K562 (cell line): ENCODE measurements at regions not wholly inside any gene's neighbourhood (a gene's known extent, or its start where the extent isn't known, plus 50 kb on each side); places are given as distances from the start of the nearest gene placed in this dataset.
A peak's percentile ranks its signal among the peaks of the same experiment; 100 is the strongest.

Experiments used
- CHAMP1 ChIP-seq: fragments of 450-650 bp; IDR thresholded peaks from 2 replicates; pipeline ENCODE4 v1.6.1; 2016; ENCODE audit warnings: mild to moderate bottlenecking
- ELF4 ChIP-seq: fragments of 450-650 bp; formaldehyde crosslinking; IDR thresholded peaks from 2 replicates; pipeline ENCODE4 v1.4.0; 2022; ENCODE audit warnings: missing genetic modification characterization
- KLF6 ChIP-seq: fragments of 250-450 bp; sonication (Bioruptor Pico); IDR thresholded peaks from 2 replicates; pipeline ENCODE4 v1.4.0; 2020; ENCODE audit warnings: mild to moderate bottlenecking, moderate library complexity, borderline replicate concordance
- MNT ChIP-seq, 2 experiments: fragments of 450-650 bp; conservative IDR thresholded peaks; 2 replicates each; pipeline ENCODE4 v1.6.1; 2017; ENCODE audit warnings: mild to moderate bottlenecking in 2 of 2, moderate library complexity in 2 of 2
- NFATC3 ChIP-seq: fragments of 450-650 bp; IDR thresholded peaks from 2 replicates; pipeline ENCODE4 v1.6.1; 2017; ENCODE audit warnings: mild to moderate bottlenecking
- NFYB ChIP-seq: IDR thresholded peaks from 2 replicates; pipeline ENCODE4 v1.6.1; 2011; ENCODE audit warnings: mild to moderate bottlenecking, moderate library complexity; ENCODE audit not compliant: insufficient read length; ENCODE audit errors: extremely low read depth
- RBM25 ChIP-seq: fragments of 200-400 bp; formaldehyde crosslinking; IDR thresholded peaks from 2 replicates; pipeline ENCODE4 v1.6.1; 2018; ENCODE audit warnings: low read length, low read depth, moderate library complexity; ENCODE audit not compliant: severe bottlenecking
- TCF3 ChIP-seq: sonication (generic); formaldehyde crosslinking; IDR thresholded peaks from 2 replicates; pipeline ENCODE4 v1.4.0; 2020; ENCODE audit warnings: mild to moderate bottlenecking, missing genetic modification reagents
- TSHZ1 ChIP-seq: fragments of 250-450 bp; sonication (Bioruptor Pico); IDR thresholded peaks from 2 replicates; pipeline ENCODE4 v1.4.0; 2020; ENCODE audit warnings: mild to moderate bottlenecking, moderate library complexity
- ZBTB26 ChIP-seq: fragments of 450-650 bp; formaldehyde crosslinking; IDR thresholded peaks from 2 replicates; pipeline ENCODE4 v1.4.0; 2022; ENCODE audit warnings: missing genetic modification characterization
- ZBTB9 ChIP-seq: fragments of 450-650 bp; formaldehyde crosslinking; IDR thresholded peaks from 2 replicates; pipeline ENCODE4 v1.4.0; 2020; ENCODE audit warnings: mild to moderate bottlenecking, moderate library complexity
- ZKSCAN3 ChIP-seq: fragments of 250-450 bp; sonication (Bioruptor Pico); IDR thresholded peaks from 2 replicates; pipeline ENCODE4 v1.4.0; 2020
- ZNF140 ChIP-seq: fragments of 250-450 bp; sonication (Bioruptor Pico); IDR thresholded peaks from 2 replicates; pipeline ENCODE4 v1.8.0; 2021; ENCODE audit warnings: moderate library complexity, mild to moderate bottlenecking, inconsistent platforms
- ZNF197 ChIP-seq: fragments of 200-800 bp; sonication (Bioruptor generic); IDR thresholded peaks from 2 replicates; pipeline ENCODE4 v1.6.1; 2016; ENCODE audit warnings: low read depth, missing genetic modification characterization, missing compliant biosample characterization
- ZNF224 ChIP-seq: sonication (generic); formaldehyde crosslinking; IDR thresholded peaks from 2 replicates; pipeline ENCODE4 v1.8.0; 2022; ENCODE audit warnings: mild to moderate bottlenecking, missing genetic modification reagents
- ZNF384 ChIP-seq: IDR thresholded peaks from 2 replicates; pipeline ENCODE4 v1.6.1; 2012; ENCODE audit warnings: low read depth, low read length, improper control_type of control experiment

GRCh38 chr5:28780083-28780692 lies 1741.8 kb upstream of the CDH9 start (continued):
- no peak for TF ChIP-seq RBM25
- no peak for TF ChIP-seq CHAMP1
- no peak for TF ChIP-seq NFYB
- TF ChIP-seq KLF6, result no peak
- TF ChIP-seq ZBTB9 (CRISPR knock-in tag), result no peak
- TF ChIP-seq MNT (conservative IDR thresholded peaks at IDR 0.05), result no peak
- no peak for TF ChIP-seq ZNF197 (CRISPR knock-in tag)
- no peak for TF ChIP-seq TCF3 (CRISPR knock-in tag)
- TF ChIP-seq ZNF140 (CRISPR knock-in tag), result no peak
- 0 out of 2 replicates have a peak, but pooled peaks have one; percentile 45 for TF ChIP-seq ZBTB26 (CRISPR knock-in tag)
- no peak for TF ChIP-seq ZNF224 (CRISPR knock-in tag)
- TF ChIP-seq NFATC3, result no peak
- 0 out of 2 replicates have a peak, but pooled peaks have one; percentile 31 for TF ChIP-seq ELF4
- no peak for TF ChIP-seq ZKSCAN3 (CRISPR knock-in tag)
- TF ChIP-seq TSHZ1 (CRISPR knock-in tag), result no peak
- no peak for TF ChIP-seq ZNF384
